OCI-LY3 (cell line): ENCODE measurements at regions not wholly inside any gene's neighbourhood (a gene's known extent, or its start where the extent isn't known, plus 50 kb on each side); places are given as distances from the start of the nearest gene placed in this dataset.
A peak's percentile ranks its signal among the peaks of the same experiment; 100 is the strongest.

Experiments
- H2AFZ ChIP-seq: fragments of 200-600, 300-600 bp; shearing (Covaris generic); 2 replicates; pipeline ENCODE4 v1.6.0; 2014; ENCODE audit warnings: antibody characterized with exemption, low read depth, low read length
- H3K27ac ChIP-seq: fragments of 200-600, 300-600 bp; sonication (generic); 2 replicates; pipeline ENCODE4 v1.5.1; 2014; ENCODE audit warnings: mild to moderate bottlenecking, low read length, moderate library complexity, mixed read lengths
- H3K27me3 ChIP-seq: fragments of 200-600, 300-600 bp; sonication (generic); 2 replicates; pipeline ENCODE4 v1.6.1; 2014; ENCODE audit warnings: low read depth, low read length, mixed read lengths
- H3K36me3 ChIP-seq: fragments of 200-600, 300-600 bp; sonication (generic); replicated peaks from 2 replicates; pipeline ENCODE3; 2014; ENCODE audit warnings: low read depth, low read length, mixed read lengths
- H3K4me1 ChIP-seq: fragments of 300-600, 200-600 bp; sonication (generic); 2 replicates; pipeline ENCODE4 v1.6.1; 2014; ENCODE audit warnings: low read length, mixed read lengths
- H3K4me2 ChIP-seq: fragments of 200-600, 300-600 bp; sonication (generic); 2 replicates; pipeline ENCODE4 v1.6.1; 2014; ENCODE audit warnings: low read length, mixed read lengths
- H3K4me3 ChIP-seq: fragments of 300-600, 200-600 bp; sonication (generic); 2 replicates; pipeline ENCODE4 v1.5.1; 2014; ENCODE audit warnings: antibody characterized with exemption, mild to moderate bottlenecking, low read length, moderate library complexity
- H3K79me2 ChIP-seq: fragments of 300-600, 200-600 bp; shearing (Covaris generic); 2 replicates; pipeline ENCODE4 v1.6.1; 2014; ENCODE audit warnings: mild to moderate bottlenecking, low read length, mixed read lengths
- H3K9ac ChIP-seq: fragments of 300-600, 200-600 bp; shearing (Covaris generic); 2 replicates; pipeline ENCODE4 v1.6.0; 2014; ENCODE audit warnings: mild to moderate bottlenecking, low read length, moderate library complexity
- H3K9me3 ChIP-seq: fragments of 200-600, 300-600 bp; shearing (Covaris generic); 2 replicates; pipeline ENCODE4 v1.6.1; 2014; ENCODE audit warnings: low read length, mixed read lengths; ENCODE audit not compliant: insufficient read depth
- H4K20me1 ChIP-seq: fragments of 200-600, 300-600 bp; sonication (generic); 2 replicates; pipeline ENCODE4 v1.6.1; 2016; ENCODE audit warnings: low read length, mixed read lengths; ENCODE audit not compliant: insufficient read depth
- CTCF ChIP-seq: fragments of 200-600, 300-600 bp; sonication (generic); IDR thresholded peaks from 2 replicates; pipeline ENCODE4 v1.5.1; 2014; ENCODE audit warnings: antibody characterized with exemption, low read length, low read depth
- EZH2phosphoT487 ChIP-seq: fragments of 200-600 bp; shearing (Covaris generic); IDR thresholded peaks from 2 replicates; pipeline ENCODE4 v1.6.1; 2018; ENCODE audit warnings: antibody characterized with exemption, mixed run types, low read depth

GRCh38 chr5:85077581-85077980 is 692.9 kb upstream of the EDIL3 start:
- TF ChIP-seq EZH2phosphoT487 (no peak), CTCF (peak; percentile 16; the same call in 1 of the 2 replicates)
- H3K79me2 ChIP-seq, result no peaks in the 10 kb centered on the region
- no peaks in the 10 kb centered on the region for H3K27me3 ChIP-seq
- no peak overlapping the region for H3K27ac ChIP-seq
- H3K9me3 ChIP-seq, result no peaks in the 10 kb centered on the region
- H4K20me1 ChIP-seq, result no peaks in the 10 kb centered on the region
- no peaks in the 10 kb centered on the region for H3K36me3 ChIP-seq
- no peak overlapping the region for H2AFZ ChIP-seq
- no peaks in the 10 kb centered on the region for H3K4me1 ChIP-seq
- H3K4me2 ChIP-seq, result no peak overlapping the region
- H3K4me3 ChIP-seq, result no peak overlapping the region
- no peak overlapping the region for H3K9ac ChIP-seq

- Histone ChIP-seq H2AFZ (no peak overlapping the region), H3K36me3 (no peaks in the 10 kb centered on the region), H3K9ac (no peak overlapping the region)
Observed at GRCh38 chr5:85096421-85096820, 711.7 kb upstream of the EDIL3 start.

GRCh38 chr5:85108471-85108870 is 723.8 kb upstream of the EDIL3 start:
- no peak overlapping the region for H3K4me3 ChIP-seq
- H3K4me1 ChIP-seq, result no peaks in the 10 kb centered on the region
- H3K9ac ChIP-seq, result no peak overlapping the region
- H3K27me3 ChIP-seq, result no peaks in the 10 kb centered on the region
- no peak overlapping the region for H2AFZ ChIP-seq
- H3K27ac ChIP-seq, result no peak overlapping the region
- H3K79me2 ChIP-seq, result no peaks in the 10 kb centered on the region
- no peaks in the 10 kb centered on the region for H3K36me3 ChIP-seq
- H4K20me1 ChIP-seq, result no peaks in the 10 kb centered on the region
- no peaks in the 10 kb centered on the region for H3K9me3 ChIP-seq
- TF ChIP-seq CTCF (no peak), EZH2phosphoT487 (no peak)
- H3K4me2 ChIP-seq, result no peak overlapping the region

More at GRCh38 chr5:85096421-85096820, 711.7 kb upstream of the EDIL3 start:
- no peaks in the 10 kb centered on the region for H3K27me3 ChIP-seq
- no peaks in the 10 kb centered on the region for H3K79me2 ChIP-seq
- H3K4me2 ChIP-seq, result no peak overlapping the region
- no peaks in the 10 kb centered on the region for H4K20me1 ChIP-seq
- no peaks in the 10 kb centered on the region for H3K4me1 ChIP-seq
- no peaks in the 10 kb centered on the region for H3K9me3 ChIP-seq
- H3K4me3 ChIP-seq, result no peak overlapping the region
- no peak for TF ChIP-seq CTCF
- no peak for TF ChIP-seq EZH2phosphoT487
- H3K27ac ChIP-seq, result no peak overlapping the region

- H3K27ac ChIP-seq, result no peak overlapping the region
- H3K4me2 ChIP-seq, result no peak overlapping the region
- H3K9ac ChIP-seq, result no peak overlapping the region
- no peaks in the 10 kb centered on the region for H3K36me3 ChIP-seq
- H3K27me3 ChIP-seq, result no peaks in the 10 kb centered on the region
- H4K20me1 ChIP-seq, result no peaks in the 10 kb centered on the region
- H3K4me3 ChIP-seq, result no peak overlapping the region
- no peak for TF ChIP-seq EZH2phosphoT487
- TF ChIP-seq CTCF, result no peak
- H2AFZ ChIP-seq, result no peak overlapping the region
- no peaks in the 10 kb centered on the region for H3K4me1 ChIP-seq
- H3K9me3 ChIP-seq, result no peaks in the 10 kb centered on the region
- no peaks in the 10 kb centered on the region for H3K79me2 ChIP-seq
Observed at GRCh38 chr5:85109616-85110015, 724.9 kb upstream of the EDIL3 start.
